D721Med (cell line): ENCODE measurements at regions not wholly inside any gene's neighbourhood (a gene's known extent, or its start where the extent isn't known, plus 50 kb on each side); places are given as distances from the start of the nearest gene placed in this dataset.

ENCODE experiments used
- DNase-seq: peaks from one replicate; pipeline ENCODE4 v3.0.0; 2011; ENCODE audit warnings: low spot score; ENCODE audit not compliant: insufficient read length
- FAIRE-seq: peaks from 2 replicates; lab custom pipeline; 2011; peaks lifted over from hg19 to GRCh38; lab: Jason Lieb, UNC
- TF ChIP-seq, protein P1 (sequence below): IDR thresholded peaks from 2 replicates; pipeline ENCODE4 v1.5.1; 2012; ENCODE audit warnings: mild to moderate bottlenecking, control low read depth; ENCODE audit not compliant: insufficient read depth; ENCODE audit errors: missing control alignments

DNA sequence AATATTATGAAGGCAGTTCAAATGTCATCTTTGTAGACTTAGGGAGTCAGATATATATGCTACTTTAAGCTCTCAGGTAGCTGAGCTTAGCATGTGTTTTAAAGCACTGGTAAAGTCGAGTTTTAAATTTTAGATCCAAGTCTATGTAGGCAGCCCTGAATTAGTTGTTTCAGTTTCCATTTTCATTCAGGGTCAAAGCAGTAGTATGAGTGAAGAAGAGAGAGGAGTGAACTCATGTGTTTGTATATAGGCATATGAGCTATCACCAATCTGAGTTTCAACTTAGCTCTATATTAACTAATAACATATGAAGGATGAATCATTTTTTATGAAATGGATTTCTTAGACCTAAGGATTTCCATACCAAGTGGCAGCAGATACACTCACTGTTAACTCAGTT is 1353.4 kb downstream of the FSTL5 start:
- FAIRE-seq (no peak), DNase-seq (no peak)
- TF ChIP-seq, protein P1, sequence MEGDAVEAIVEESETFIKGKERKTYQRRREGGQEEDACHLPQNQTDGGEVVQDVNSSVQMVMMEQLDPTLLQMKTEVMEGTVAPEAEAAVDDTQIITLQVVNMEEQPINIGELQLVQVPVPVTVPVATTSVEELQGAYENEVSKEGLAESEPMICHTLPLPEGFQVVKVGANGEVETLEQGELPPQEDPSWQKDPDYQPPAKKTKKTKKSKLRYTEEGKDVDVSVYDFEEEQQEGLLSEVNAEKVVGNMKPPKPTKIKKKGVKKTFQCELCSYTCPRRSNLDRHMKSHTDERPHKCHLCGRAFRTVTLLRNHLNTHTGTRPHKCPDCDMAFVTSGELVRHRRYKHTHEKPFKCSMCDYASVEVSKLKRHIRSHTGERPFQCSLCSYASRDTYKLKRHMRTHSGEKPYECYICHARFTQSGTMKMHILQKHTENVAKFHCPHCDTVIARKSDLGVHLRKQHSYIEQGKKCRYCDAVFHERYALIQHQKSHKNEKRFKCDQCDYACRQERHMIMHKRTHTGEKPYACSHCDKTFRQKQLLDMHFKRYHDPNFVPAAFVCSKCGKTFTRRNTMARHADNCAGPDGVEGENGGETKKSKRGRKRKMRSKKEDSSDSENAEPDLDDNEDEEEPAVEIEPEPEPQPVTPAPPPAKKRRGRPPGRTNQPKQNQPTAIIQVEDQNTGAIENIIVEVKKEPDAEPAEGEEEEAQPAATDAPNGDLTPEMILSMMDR, result no peak

- TF ChIP-seq, protein P1, result no peak
- no peak for FAIRE-seq
Observed at GRCh38 chr4:160810941-160811340, 1352.9 kb downstream of the FSTL5 start.

DNA sequence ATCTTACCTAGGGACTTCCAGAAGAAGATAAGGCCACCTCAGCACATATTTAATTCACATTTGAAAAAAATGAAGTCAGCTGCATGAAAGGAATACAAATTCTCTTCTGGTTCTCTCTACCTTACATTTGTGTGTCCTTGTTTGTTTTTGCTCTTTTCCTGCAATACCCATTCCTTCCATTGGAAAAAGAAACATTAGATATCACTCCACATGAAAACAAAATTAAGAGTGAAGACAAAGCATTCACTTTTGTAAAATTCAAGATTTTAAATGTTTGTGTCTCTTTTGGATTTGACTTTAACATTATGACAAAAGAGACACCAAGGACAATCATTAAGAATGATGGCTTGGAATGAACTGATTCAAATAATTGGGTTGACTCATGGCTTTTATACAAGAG is 1351.8 kb downstream of the FSTL5 start:
- no peak for FAIRE-seq
- TF ChIP-seq, protein P1, result no peak
- no peak for DNase-seq

More at GRCh38 chr4:160810941-160811340, 1352.9 kb downstream of the FSTL5 start:
- DNase-seq, result no peak

GRCh38 chr4:160814726-160815125 is 1349.1 kb downstream of the FSTL5 start:
- DNase-seq, result no peak
- TF ChIP-seq, protein P1, result no peak
- no peak for FAIRE-seq

GRCh38 chr4:160818571-160818970 is 1345.2 kb downstream of the FSTL5 start:
- TF ChIP-seq, protein P1, result no peak
- DNase-seq (no peak), FAIRE-seq (no peak)

GRCh38 chr4:160819791-160820190 is 1344.0 kb downstream of the FSTL5 start:
- TF ChIP-seq, protein P1, result no peak
- no peak for DNase-seq
- FAIRE-seq, result peak; percentile 32

- FAIRE-seq, result no peak
- TF ChIP-seq, protein P1, result no peak
Observed at GRCh38 chr4:160824481-160824880, 1339.3 kb downstream of the FSTL5 start.

More at GRCh38 chr4:160824481-160824880, 1339.3 kb downstream of the FSTL5 start:
- no peak for DNase-seq
